ENCODE measurements at regions not wholly inside any gene's neighbourhood (a gene's known extent, or its start where the extent isn't known, plus 50 kb on each side); places are given as distances from the start of the nearest gene placed in this dataset.

GRCh38 chr6:154605882-154606370 is 95.4 kb upstream of the CNKSR3 start:
- TF ChIP-seq CTCF (IDR thresholded peaks at IDR 0.05 in 4 of 5, conservative IDR thresholded peaks at IDR 0.05 in 1 of 5): no peak
- no peak for TF ChIP-seq POLR2A (IDR thresholded peaks at IDR 0.05)
